HUES6 (cell line): ENCODE measurements at regions not wholly inside any gene's neighbourhood (a gene's known extent, or its start where the extent isn't known, plus 50 kb on each side); places are given as distances from the start of the nearest gene placed in this dataset.

Experiments used
- H3K27ac ChIP-seq: 2 replicates; pipeline ENCODE4 v1.7.0; 2013; ENCODE audit warnings: low read depth, mild to moderate bottlenecking, low read length, inconsistent platforms
- H3K27me3 ChIP-seq: 2 replicates; pipeline ENCODE4 v1.6.1; 2013; ENCODE audit warnings: low read length; ENCODE audit not compliant: control insufficient read depth, insufficient read depth
- H3K36me3 ChIP-seq: 2 replicates; pipeline ENCODE4 v1.6.1; 2013; ENCODE audit warnings: low read length; ENCODE audit not compliant: control insufficient read depth, insufficient read depth
- H3K4me1 ChIP-seq: 2 replicates; pipeline ENCODE4 v1.6.1; 2013; ENCODE audit warnings: low read length; ENCODE audit not compliant: control insufficient read depth, insufficient read depth
- H3K4me3 ChIP-seq: 2 replicates; pipeline ENCODE4 v1.5.1; 2013; ENCODE audit warnings: low read depth, low read length
- H3K9ac ChIP-seq: one replicate; pipeline ENCODE4 v1.6.1; 2013; ENCODE audit warnings: mild to moderate bottlenecking, low read length
- H3K9me3 ChIP-seq: 2 replicates; pipeline ENCODE4 v1.6.1; 2013; ENCODE audit warnings: low read depth, low read length; ENCODE audit not compliant: control insufficient read depth, insufficient read depth

DNA sequence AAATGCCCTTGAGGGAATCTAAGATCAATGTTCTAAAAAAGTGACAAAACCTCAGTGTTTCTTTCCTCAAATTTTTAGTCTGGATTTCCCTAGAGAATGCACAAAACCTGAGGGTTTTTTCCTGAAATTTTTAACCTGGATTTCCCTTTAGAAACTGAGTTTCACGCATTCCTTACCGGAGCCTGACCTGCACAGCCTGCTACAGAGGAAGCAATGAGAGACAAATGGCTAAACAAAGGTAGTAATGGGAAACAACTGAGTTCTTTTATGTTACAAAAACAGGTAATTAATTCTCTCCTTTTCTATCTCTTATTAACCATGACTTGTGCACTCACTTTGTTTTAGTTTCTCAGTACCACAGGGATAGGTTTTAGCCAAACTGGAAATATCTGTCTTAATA, 281.7 kb upstream of the NT5E start:
- no peak overlapping the region for H3K27ac ChIP-seq
- H3K9me3 ChIP-seq: no peaks in the 10 kb centered on the region
- H3K9ac ChIP-seq: no peak overlapping the region
- H3K27me3 ChIP-seq: no peaks in the 10 kb centered on the region
- H3K4me3 ChIP-seq: no peak overlapping the region
- peaks cover 4% of the 10 kb centered on the region; the same call in 1 of the 2 replicates for H3K4me1 ChIP-seq
- H3K36me3 ChIP-seq: no peaks in the 10 kb centered on the region

DNA sequence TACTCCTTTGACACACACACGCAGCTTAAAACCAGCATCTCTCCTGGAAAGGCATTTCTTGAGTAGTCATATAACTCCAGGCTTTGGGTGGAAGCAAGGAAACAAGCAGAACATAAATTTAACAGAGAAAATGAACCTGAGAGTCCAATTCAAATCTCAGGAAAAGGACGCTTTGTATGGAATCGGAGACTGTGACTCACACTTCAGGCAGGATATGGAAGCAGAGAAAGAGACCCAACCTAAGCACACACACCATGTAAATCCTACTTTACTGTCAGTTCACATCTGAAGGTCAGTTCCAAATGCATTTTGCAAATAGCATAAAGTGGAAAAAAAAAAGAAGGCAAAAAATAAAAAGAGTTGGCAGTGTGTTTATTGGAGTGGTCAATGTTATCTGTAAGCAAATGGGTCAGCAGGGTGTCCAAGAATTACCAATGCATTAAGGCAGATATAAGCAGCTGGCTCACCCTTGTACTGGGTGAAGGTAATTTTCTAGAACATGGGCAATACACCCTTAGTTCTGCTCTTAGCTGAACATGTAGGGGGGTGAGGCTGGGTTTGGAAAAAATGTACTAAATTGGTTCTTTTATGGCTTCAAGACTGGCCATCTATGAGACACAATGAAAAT, 283.7 kb upstream of the NT5E start:
- H3K9me3 ChIP-seq: no peaks in the 10 kb centered on the region
- no peaks in the 10 kb centered on the region for H3K27me3 ChIP-seq
- no peak overlapping the region for H3K4me3 ChIP-seq
- no peak overlapping the region for H3K27ac ChIP-seq
- peaks cover 4% of the 10 kb centered on the region; the same call in 1 of the 2 replicates for H3K4me1 ChIP-seq
- H3K36me3 ChIP-seq: no peaks in the 10 kb centered on the region
- H3K9ac ChIP-seq: no peak overlapping the region

DNA sequence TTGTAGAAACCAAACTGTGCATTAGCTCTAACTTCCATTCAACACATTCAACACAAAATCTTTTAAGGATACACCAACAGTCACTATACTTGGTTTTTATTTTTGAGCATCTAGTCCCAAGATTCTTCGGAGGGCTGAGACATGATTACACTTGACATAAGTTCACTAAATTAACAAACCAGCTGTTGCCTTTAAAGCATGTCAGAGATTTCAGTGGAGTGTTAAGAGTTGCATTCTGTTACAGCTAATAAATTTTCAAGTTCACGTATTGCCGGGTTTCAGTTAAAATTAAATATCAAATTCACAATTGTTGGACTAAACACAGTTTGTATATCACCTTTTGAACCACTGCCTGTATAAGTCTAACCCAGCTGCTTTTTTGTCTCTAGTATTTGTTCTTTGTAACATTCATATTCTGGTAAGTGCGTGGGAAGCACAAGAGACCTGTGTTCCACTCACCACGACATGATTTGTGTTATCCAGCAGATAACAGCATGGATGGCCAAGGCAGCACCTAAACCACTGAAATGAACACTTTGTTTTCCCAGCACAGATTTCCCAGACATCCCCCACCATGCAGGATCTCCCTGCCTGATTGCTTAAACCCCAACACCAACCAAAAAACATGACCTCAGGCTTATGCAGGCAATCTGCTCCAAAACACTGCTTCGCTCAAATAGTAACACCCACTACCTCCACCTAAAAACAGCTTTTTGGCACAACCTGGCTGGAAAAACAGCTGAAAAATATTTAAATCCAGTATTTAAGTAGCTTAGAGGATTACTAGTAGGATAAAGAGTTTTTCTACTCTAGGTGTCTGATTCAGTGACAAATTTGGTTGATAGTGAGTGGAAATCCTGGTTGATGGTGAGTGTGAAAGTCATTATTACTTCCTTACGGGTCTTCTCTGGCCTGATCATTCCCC, 286.5 kb upstream of the NT5E start:
- Histone ChIP-seq H3K4me1 (peaks cover 4% of the 10 kb centered on the region; the same call in 1 of the 2 replicates), H3K27me3 (no peaks in the 10 kb centered on the region), H3K36me3 (no peaks in the 10 kb centered on the region), H3K27ac (no peak overlapping the region), H3K9ac (no peak overlapping the region), H3K4me3 (no peak overlapping the region), H3K9me3 (no peaks in the 10 kb centered on the region)

DNA sequence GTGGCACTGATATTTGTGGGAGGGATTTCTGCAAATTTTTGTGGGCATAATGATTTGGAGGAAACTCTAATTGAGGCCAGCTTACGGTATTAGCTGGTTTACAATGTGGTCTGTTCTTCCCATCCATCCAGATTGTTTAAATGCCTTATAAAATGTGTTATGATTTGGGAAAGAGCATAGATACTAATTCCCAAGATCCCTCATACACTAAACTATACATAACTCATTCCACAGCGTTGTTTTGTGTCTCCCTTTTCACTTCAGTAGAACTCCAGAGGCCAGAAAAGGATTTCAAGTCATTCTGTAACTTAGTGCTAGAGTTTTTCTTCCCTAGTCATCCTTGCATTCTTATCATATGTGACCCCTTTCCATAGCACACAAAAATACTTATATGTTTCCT, 292.6 kb upstream of the NT5E start:
- H3K9me3 ChIP-seq: no peaks in the 10 kb centered on the region
- no peaks in the 10 kb centered on the region for H3K4me1 ChIP-seq
- no peak overlapping the region for H3K27ac ChIP-seq
- H3K9ac ChIP-seq: no peak overlapping the region
- no peaks in the 10 kb centered on the region for H3K27me3 ChIP-seq
- H3K36me3 ChIP-seq: no peaks in the 10 kb centered on the region
- no peak overlapping the region for H3K4me3 ChIP-seq

DNA sequence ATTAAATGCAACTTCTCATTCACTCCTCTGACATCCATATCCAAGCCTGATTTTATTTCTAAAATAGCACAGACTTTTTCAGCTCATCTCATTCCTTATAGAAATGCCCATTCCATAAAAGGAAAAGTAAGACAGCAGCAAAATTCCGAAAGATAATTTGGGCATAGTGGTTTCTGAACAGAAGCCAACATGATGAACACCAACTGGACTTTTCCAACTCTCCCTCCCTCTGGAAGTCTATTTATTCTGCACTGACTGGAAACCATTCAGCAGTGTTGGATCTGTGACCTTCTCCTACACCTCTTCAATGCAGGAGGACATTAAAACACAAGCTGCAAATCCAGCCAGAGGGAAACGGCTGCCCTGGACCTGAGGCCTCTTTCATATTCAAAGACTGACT, 306.2 kb upstream of the NT5E start:
- Histone ChIP-seq H3K27ac (no peak overlapping the region), H3K9me3 (no peaks in the 10 kb centered on the region; the same call in 1 of the 2 replicates), H3K36me3 (no peaks in the 10 kb centered on the region), H3K9ac (no peak overlapping the region), H3K4me1 (no peaks in the 10 kb centered on the region), H3K27me3 (peaks cover 5% of the 10 kb centered on the region; the same call in 1 of the 2 replicates), H3K4me3 (no peak overlapping the region)

DNA sequence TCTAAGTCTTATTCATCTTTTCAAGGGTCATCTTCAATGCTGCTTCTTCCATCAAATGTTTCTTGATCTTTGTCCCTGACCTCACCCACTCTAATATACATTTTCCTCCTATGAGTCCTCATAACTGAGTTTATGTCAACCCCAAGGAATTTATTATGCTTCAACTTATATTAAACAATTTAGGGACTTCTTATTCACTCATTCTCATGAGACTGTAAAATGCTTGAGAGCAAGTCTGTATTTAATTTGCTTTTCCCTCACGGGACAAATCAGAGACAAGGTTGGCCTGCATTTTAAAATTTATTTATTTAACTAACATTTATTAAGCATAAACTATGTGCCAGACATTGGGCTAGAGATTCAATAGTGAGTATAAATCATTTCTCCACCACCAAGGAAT, 312.0 kb upstream of the NT5E start:
- Histone ChIP-seq H3K9ac (no peak overlapping the region), H3K9me3 (no peaks in the 10 kb centered on the region), H3K4me3 (no peak overlapping the region), H3K27ac (no peak overlapping the region), H3K36me3 (no peaks in the 10 kb centered on the region), H3K4me1 (no peaks in the 10 kb centered on the region), H3K27me3 (peaks cover 5% of the 10 kb centered on the region; the same call in 1 of the 2 replicates)

DNA sequence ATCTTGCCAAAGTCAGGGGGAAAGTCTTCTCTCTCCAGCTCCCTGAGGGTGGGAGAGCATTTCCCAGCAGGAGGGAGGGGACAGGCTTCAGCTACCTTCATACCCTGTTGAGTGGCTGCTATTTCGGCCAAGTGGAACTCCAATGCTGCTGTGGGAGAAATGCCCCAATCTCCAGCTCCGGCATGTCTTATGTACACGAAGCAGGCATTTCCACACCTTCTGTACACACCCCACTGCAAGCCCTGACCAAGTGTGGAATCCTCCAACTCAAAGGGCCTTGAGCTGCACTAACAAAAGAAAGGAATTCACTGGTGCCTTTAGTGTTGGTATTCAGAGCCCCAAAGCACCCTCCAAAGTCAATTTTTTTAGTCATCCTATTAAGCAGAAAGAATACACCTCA, 313.6 kb upstream of the NT5E start:
- no peak overlapping the region for H3K4me3 ChIP-seq
- H3K9me3 ChIP-seq: no peaks in the 10 kb centered on the region
- H3K4me1 ChIP-seq: no peaks in the 10 kb centered on the region
- no peak overlapping the region for H3K27ac ChIP-seq
- peaks cover 5% of the 10 kb centered on the region; the same call in 1 of the 2 replicates for H3K27me3 ChIP-seq
- no peaks in the 10 kb centered on the region for H3K36me3 ChIP-seq
- no peak overlapping the region for H3K9ac ChIP-seq

DNA sequence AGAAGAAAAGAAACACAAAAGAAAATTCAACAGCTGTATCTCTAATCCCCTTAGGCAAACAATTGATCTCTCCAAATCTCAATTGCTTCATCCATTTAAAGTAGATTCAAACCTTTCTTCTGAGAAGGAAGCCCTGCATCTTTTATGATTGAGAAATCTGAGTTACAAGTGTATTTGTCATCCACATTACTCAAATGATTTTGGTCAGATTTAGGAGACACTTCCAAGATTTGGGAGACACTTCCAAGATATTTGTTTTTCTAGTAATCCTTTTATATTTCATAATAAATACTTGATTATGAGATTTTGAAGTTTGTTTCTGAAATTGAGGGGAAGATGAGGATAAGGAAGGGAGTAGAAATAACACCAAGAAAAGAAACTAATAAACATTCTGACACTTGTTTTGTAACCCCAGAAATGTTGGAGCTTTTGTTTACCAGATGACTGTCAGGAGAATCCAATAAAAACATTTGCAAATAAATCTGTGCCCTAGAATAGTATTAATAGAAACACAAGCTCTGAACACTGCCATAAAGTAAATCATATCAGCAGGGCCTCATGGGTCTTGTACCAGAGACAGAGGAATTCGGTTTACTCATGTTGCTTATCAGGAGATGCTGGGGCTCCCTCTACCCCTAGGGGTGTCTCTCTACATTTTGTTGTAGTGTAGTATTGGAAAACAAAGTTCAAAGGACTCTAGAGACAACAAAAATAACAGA, 314.3 kb upstream of the NT5E start:
- peaks cover 5% of the 10 kb centered on the region; the same call in 1 of the 2 replicates for H3K27me3 ChIP-seq
- no peak overlapping the region for H3K9ac ChIP-seq
- H3K27ac ChIP-seq: no peak overlapping the region
- no peaks in the 10 kb centered on the region for H3K36me3 ChIP-seq
- H3K4me1 ChIP-seq: no peaks in the 10 kb centered on the region
- no peaks in the 10 kb centered on the region for H3K9me3 ChIP-seq
- H3K4me3 ChIP-seq: no peak overlapping the region

DNA sequence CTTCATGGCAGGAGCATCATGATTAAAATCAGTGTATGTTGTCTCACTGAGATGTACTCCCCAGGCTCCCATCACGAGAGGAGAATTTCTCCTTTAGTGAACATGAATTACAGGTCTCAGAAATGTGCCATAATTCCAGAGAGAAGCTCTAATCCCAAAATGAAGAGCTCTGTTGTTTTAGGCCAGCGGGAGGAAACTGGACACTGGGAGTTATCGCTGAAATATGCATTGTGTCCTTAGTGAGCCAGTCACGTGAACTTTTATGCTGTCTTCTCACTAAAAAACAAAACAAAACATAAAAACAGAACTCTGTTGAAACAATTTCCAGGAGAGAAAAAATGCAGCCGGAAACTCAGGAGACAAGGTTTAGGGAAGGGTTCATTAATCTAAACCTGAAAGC, 315.7 kb upstream of the NT5E start:
- peaks cover 5% of the 10 kb centered on the region; the same call in 1 of the 2 replicates for H3K27me3 ChIP-seq
- no peak overlapping the region for H3K9ac ChIP-seq
- no peaks in the 10 kb centered on the region for H3K4me1 ChIP-seq
- no peaks in the 10 kb centered on the region for H3K36me3 ChIP-seq
- H3K27ac ChIP-seq: no peak overlapping the region
- no peak overlapping the region for H3K4me3 ChIP-seq
- no peaks in the 10 kb centered on the region for H3K9me3 ChIP-seq

DNA sequence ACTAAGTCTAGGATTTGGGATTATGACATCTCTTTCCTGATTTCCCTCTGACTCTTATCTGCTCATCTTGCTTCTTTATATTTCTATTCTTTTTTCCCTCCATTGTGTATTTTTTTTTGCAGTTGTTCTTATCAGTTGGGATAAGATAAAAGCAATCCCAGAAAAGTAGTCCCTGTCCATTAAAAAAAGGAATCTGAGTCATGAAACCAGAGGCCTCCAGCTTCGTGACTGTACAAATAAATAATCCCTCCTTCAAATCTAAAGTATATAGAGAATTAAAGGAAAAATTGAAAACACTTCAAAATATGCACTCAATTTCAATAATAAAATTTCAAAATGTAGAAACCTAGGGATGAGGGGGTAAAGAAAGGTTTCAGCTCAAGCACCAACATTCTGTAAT, 317.8 kb upstream of the NT5E start:
- H3K4me1 ChIP-seq: no peaks in the 10 kb centered on the region
- no peak overlapping the region for H3K27ac ChIP-seq
- no peak overlapping the region for H3K9ac ChIP-seq
- no peaks in the 10 kb centered on the region for H3K36me3 ChIP-seq
- H3K4me3 ChIP-seq: no peak overlapping the region
- no peaks in the 10 kb centered on the region for H3K27me3 ChIP-seq
- H3K9me3 ChIP-seq: no peaks in the 10 kb centered on the region

DNA sequence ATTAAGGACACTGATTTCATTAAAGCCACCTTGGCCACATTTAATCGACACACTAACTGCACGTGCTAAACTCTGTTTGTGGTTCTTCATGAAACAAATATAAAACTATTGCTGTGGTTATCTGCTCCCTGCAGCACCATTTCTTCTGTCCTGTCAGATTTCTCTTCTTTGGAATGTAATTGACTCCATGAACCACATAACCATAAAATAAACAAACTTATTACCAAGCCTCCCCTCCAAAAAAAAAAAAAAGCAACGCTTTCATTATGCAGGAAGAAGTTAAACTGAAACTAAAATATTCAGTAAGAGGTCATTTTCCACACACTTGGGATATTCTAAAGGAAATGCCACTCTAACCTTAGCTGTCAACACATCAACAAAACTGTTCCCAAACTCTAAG, 319.1 kb upstream of the NT5E start:
- Histone ChIP-seq H3K27me3 (no peaks in the 10 kb centered on the region), H3K27ac (no peak overlapping the region), H3K9me3 (no peaks in the 10 kb centered on the region), H3K4me3 (no peak overlapping the region), H3K4me1 (no peaks in the 10 kb centered on the region), H3K9ac (no peak overlapping the region), H3K36me3 (no peaks in the 10 kb centered on the region)
